Kidney (tissue), 13 donors: ENCODE measurements at regions not wholly inside any gene's neighbourhood (a gene's known extent, or its start where the extent isn't known, plus 50 kb on each side); places are given as distances from the start of the nearest gene placed in this dataset.

Experiments
- DNase-seq, 5 donors: peaks; one replicate each; pipeline ENCODE4 v3.0.0-alpha.2; 2013 to 2020
- FAIRE-seq: peaks from 2 replicates; lab custom pipeline; 2012; peaks lifted over from hg19 to GRCh38; lab: Jason Lieb, UNC
- H3K27ac ChIP-seq, 2 donors: one replicate each; pipeline ENCODE4 v1.7.0; 2013; ENCODE audit warnings: low read depth in 2 of 2, low read length in 2 of 2, inconsistent platforms in 1 of 2
- H3K27me3 ChIP-seq: one replicate; pipeline ENCODE4 v1.7.1; 2013; ENCODE audit warnings: low read length, inconsistent platforms; ENCODE audit not compliant: control insufficient read depth, insufficient read depth
- H3K36me3 ChIP-seq, 3 donors: one replicate each; pipeline versions ENCODE4 v1.7.0 to v1.7.1; 2013; ENCODE audit warnings: low read length in 3 of 3, control low read depth in 1 of 3, inconsistent platforms in 1 of 3; ENCODE audit not compliant: insufficient read depth in 3 of 3, control insufficient read depth in 2 of 3
- H3K4me1 ChIP-seq, 3 donors: one replicate each; pipeline versions ENCODE4 v1.7.0 to v1.7.1; 2013; ENCODE audit warnings: low read length in 3 of 3, inconsistent platforms in 1 of 3, low read depth in 1 of 3; ENCODE audit not compliant: control insufficient read depth in 2 of 3, insufficient read depth in 2 of 3
- H3K4me3 ChIP-seq, 3 donors: one replicate each; pipeline versions ENCODE4 v1.7.0 to v1.8.1; 2013; ENCODE audit warnings: low read length in 3 of 3, control low read depth in 1 of 3, inconsistent platforms in 1 of 3
- H3K9ac ChIP-seq, 3 donors: one replicate each; pipeline versions ENCODE4 v1.7.0 to v1.7.1; 2013; ENCODE audit warnings: low read length in 3 of 3, control low read depth in 1 of 3, inconsistent platforms in 1 of 3
- H3K9me3 ChIP-seq, 3 donors: one replicate each; pipeline versions ENCODE4 v1.7.0 to v1.7.1; 2013; ENCODE audit warnings: low read length in 3 of 3, control low read depth in 1 of 3, inconsistent platforms in 1 of 3; ENCODE audit not compliant: control insufficient read depth in 2 of 3, insufficient read depth in 1 of 3
- CTCF ChIP-seq: IDR thresholded peaks from 3 replicates; pipeline ENCODE4 v1.5.1; 2012; ENCODE audit warnings: mild to moderate bottlenecking, moderate library complexity, borderline replicate concordance; ENCODE audit not compliant: insufficient read depth; ENCODE audit errors: extremely low read depth
- intact Hi-C: fragments of 100-400 bp; cut with DNase I; formaldehyde crosslinking; loops from one replicate; pipeline ENCODE4 v1.11.1; 2022
- donor health status: control.
- donor health status: control.
- donor health status: control.
- donor health status: control.
- donor health status: control.
- donor health status: DM: yes; HTN: yes; CAD: no.
- donor health status: Normal renal cell carcinoma (clear cell type).

GRCh38 chr11:91804042-91804441, 420.6 kb upstream of the FAT3 start:
- H3K9ac ChIP-seq, result no peak overlapping the region
- H3K9me3 ChIP-seq, result no peaks in the 10 kb centered on the region
- FAIRE-seq (no peak), DNase-seq (peak in 1 of 5 donors; percentile 40)
- H3K36me3 ChIP-seq, result no peaks in the 10 kb centered on the region
- H3K4me3 ChIP-seq, result no peak overlapping the region
- no peak overlapping the region for H3K27ac ChIP-seq
- no peaks in the 10 kb centered on the region for H3K4me1 ChIP-seq
- H3K27me3 ChIP-seq, result no peaks in the 10 kb centered on the region
- intact Hi-C loops, result no loop called here
- TF ChIP-seq CTCF, result no peak

- H3K27ac ChIP-seq, result no peak overlapping the region
These were observed 422.1 kb upstream of the FAT3 start for GRCh38 chr11:91802475-91802874.

GRCh38 chr11:91800208-91800914, 424.3 kb upstream of the FAT3 start:
- TF ChIP-seq CTCF, result no peak
- intact Hi-C loops, result no loop called here
- Histone ChIP-seq H3K9ac (no peak overlapping the region), H3K4me3 (no peak overlapping the region), H3K36me3 (no peaks in the 10 kb centered on the region), H3K27ac (no peak overlapping the region), H3K4me1 (peaks cover 0 to 4% (median 4%) of the 10 kb centered on the region in 3 donors), H3K9me3 (no peaks in the 10 kb centered on the region), H3K27me3 (no peaks in the 10 kb centered on the region)
- DNase-seq (peak in 1 of 5 donors; percentile 60), FAIRE-seq (no peak)

More at GRCh38 chr11:91802475-91802874, 422.1 kb upstream of the FAT3 start:
- intact Hi-C loops, result no loop called here
- no peak for TF ChIP-seq CTCF
- H3K27me3 ChIP-seq, result no peaks in the 10 kb centered on the region
- no peak overlapping the region for H3K9ac ChIP-seq
- no peaks in the 10 kb centered on the region for H3K9me3 ChIP-seq
- no peak overlapping the region for H3K4me3 ChIP-seq
- H3K4me1 ChIP-seq, result no peaks in the 10 kb centered on the region
- no peak for DNase-seq
- FAIRE-seq, result no peak
- H3K36me3 ChIP-seq, result no peaks in the 10 kb centered on the region

- Histone ChIP-seq H3K9me3 (no peaks in the 10 kb centered on the region), H3K27ac (no peak overlapping the region), H3K27me3 (no peaks in the 10 kb centered on the region), H3K36me3 (no peaks in the 10 kb centered on the region), H3K4me1 (peaks cover 2 to 7% (median 4%) of the 10 kb centered on the region in 3 donors), H3K4me3 (no peak overlapping the region), H3K9ac (no peak overlapping the region)
- DNase-seq, result peak in 1 of 5 donors; percentile 61
- FAIRE-seq, result no peak
- intact Hi-C loops, result no loop called here
- TF ChIP-seq CTCF, result no peak
These were observed 426.4 kb upstream of the FAT3 start for GRCh38 chr11:91798240-91798639.
